ENCODE measurements at regions not wholly inside any gene's neighbourhood (a gene's known extent, or its start where the extent isn't known, plus 50 kb on each side); places are given as distances from the start of the nearest gene placed in this dataset. TPM values are rescaled to one million over a fixed set of nuclear protein-coding genes. Genes with fewer than 3 reads are reported as not detected.
"Not testable (repeated sequence)": the region's sequence is repeated elsewhere in the genome, so short reads cannot be mapped to it uniquely, and the experiment has no call there.

- not testable (repeated sequence) for DNase-seq
Observed at GRCh38 chr17:64724246-64724645, 62.1 kb upstream of the SMURF2 start.

- no peak for DNase-seq
Observed at GRCh38 chr17:64723781-64724180, 61.7 kb upstream of the SMURF2 start.

- DNase-seq, result not testable (repeated sequence)
Observed at GRCh38 chr17:64721556-64721955, 59.4 kb upstream of the SMURF2 start.

- peak; percentile 51 for DNase-seq
Observed at GRCh38 chr17:64720253-64720652, 58.1 kb upstream of the SMURF2 start.

GRCh38 chr17:64719517-64719916, 57.4 kb upstream of the SMURF2 start:
- DNase-seq, result not testable (repeated sequence)

- DNase-seq, result not testable (repeated sequence)
Observed at GRCh38 chr17:64718816-64719215, 56.7 kb upstream of the SMURF2 start.

GRCh38 chr17:64718058-64718457, 56.0 kb upstream of the SMURF2 start:
- DNase-seq, result no peak

GRCh38 chr17:64716496-64716895, 54.4 kb upstream of the SMURF2 start:
- not testable (repeated sequence) for DNase-seq

GRCh38 chr17:64713786-64714185, 51.7 kb upstream of the SMURF2 start:
- not testable (repeated sequence) for DNase-seq

- DNase-seq, result not testable (repeated sequence)
Observed at GRCh38 chr17:64712557-64713351, 50.6 kb upstream of the SMURF2 start.

Small RNAs in the stretch of these regions (small RNA-seq; reads per million reads assigned to genes)
- gene AC103810.3 (ENCODE audit: low replicate concordance), result not detected
- gene BPTFP1 (ENCODE audit: low replicate concordance), result not detected
- gene MINOS1P2 (ENCODE audit: low replicate concordance), result not detected
- not detected for gene MIR6080 (ENCODE audit: low replicate concordance)
